ENCODE measurements at regions not wholly inside any gene's neighbourhood (a gene's known extent, or its start where the extent isn't known, plus 50 kb on each side); places are given as distances from the start of the nearest gene placed in this dataset.

- H3K79me2 ChIP-seq (ENCODE audit: control insufficient read depth, insufficient read depth, low read length) = no peaks in the 10 kb centered on the region
These were observed 167.0 kb downstream of the YTHDC2 start for GRCh38 chr5:113680534-113680933.

DNA sequence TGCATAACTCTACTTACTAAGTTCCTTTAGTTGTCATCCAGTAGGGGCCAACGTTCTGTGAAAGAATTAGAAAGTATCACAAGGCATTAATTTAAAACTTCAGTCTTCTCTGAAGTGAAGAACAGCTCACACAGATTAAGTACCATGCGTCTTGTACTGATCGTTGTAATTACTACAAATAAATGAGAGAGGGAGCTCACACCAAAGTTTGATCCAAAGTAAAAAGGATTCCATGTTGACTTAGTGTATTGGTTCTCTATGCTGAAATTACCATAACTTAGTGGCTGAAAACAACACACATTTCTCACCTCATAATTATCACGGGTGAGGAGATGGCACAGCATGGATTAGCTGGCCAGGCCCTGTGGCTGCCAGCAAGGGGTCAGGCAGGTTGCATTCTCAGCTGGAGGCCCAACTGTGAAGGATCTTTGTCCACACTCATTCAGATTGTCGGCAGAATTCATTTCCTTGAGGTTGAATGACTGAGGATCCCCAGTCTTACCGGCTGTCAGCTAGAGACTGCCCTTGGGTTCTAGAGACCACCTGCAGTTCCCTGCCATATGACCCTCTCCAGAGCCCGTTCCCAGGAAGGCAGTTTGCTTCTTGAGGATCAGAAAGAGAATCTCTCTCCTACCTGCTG lies 169.1 kb downstream of the YTHDC2 start:
- DNase-seq (ENCODE audit: extremely low read depth in 1 of 4, low spot score in 3 of 4) (no peak), FAIRE-seq (no peak), ATAC-seq (no peak)
- H3K36me3 ChIP-seq (ENCODE audit: control insufficient read depth, insufficient read depth, low read length) = no peaks in the 10 kb centered on the region
- H3K4me2 ChIP-seq (ENCODE audit: insufficient read depth, low read length) = no peak overlapping the region
- H2AFZ ChIP-seq (ENCODE audit: low read depth, low read length) = no peak overlapping the region
- WGBS (ENCODE audit: insufficient coverage, low coverage, missing lambda C conversion rate) = 0% methylated on average over 6 of the region's 7 CpGs
- ChIA-PET CTCF (ENCODE audit: low intra/inter-chr PET ratio) (no interaction called here), POLR2A (interaction anchor here (0.5 kb wide), 1 partner anchor 465 kb away, joined by 3 read pairs; no protein-coding TSS in a partner anchor)
- no peaks in the 10 kb centered on the region for H4K20me1 ChIP-seq (replicated peaks; ENCODE audit: control insufficient read depth, insufficient read depth, low read length)
- H3K27me3 ChIP-seq (ENCODE audit: control insufficient read depth in 2 of 2, insufficient read depth in 2 of 2, low read length in 2 of 2) = no peaks in the 10 kb centered on the region
- intact Hi-C loops (cut with micrococcal nuclease) (no loop called here), in situ Hi-C loops (cut with MboI) (loop anchor here (5.0 to 25.0 kb wide), 2 partner anchors 1560 to 1905 kb away; no protein-coding TSS in a partner anchor)
- H3K9me3 ChIP-seq (replicated peaks; ENCODE audit: control insufficient read depth, insufficient read depth, low read depth, low read length) = no peaks in the 10 kb centered on the region
- H3K4me1 ChIP-seq (replicated peaks in 1 of 2; ENCODE audit: control insufficient read depth in 2 of 2, insufficient read depth in 2 of 2, low read length in 2 of 2) = no peaks in the 10 kb centered on the region
- no peaks in the 10 kb centered on the region for H3K79me2 ChIP-seq (ENCODE audit: control insufficient read depth, insufficient read depth, low read length)
- no peaks in the 10 kb centered on the region for H3K9me1 ChIP-seq (ENCODE audit: control insufficient read depth, insufficient read depth, low read length)
- H3K27ac ChIP-seq (ENCODE audit: extremely low read depth, low read depth, low read length) = no peak overlapping the region
- no TSS peak for BruUV-seq (replicated peaks)
- H3K9ac ChIP-seq (ENCODE audit: insufficient read depth in 1 of 2, low read depth in 2 of 2, low read length in 2 of 2) = no peak overlapping the region
- H3K4me3 ChIP-seq = no peak overlapping the region
- TF ChIP-seq PHB (CRISPR knock-in tag; IDR thresholded peaks at IDR 0.05) (no peak), ZNF76 (CRISPR knock-in tag; IDR thresholded peaks at IDR 0.05; ENCODE audit: borderline replicate concordance) (no peak), HNRNPH1 (optimal IDR thresholded peaks at IDR 0.05; ENCODE audit: low read depth, low read length) (no peak), MYNN (IDR thresholded peaks at IDR 0.05) (no peak), MYNN (CRISPR knock-in tag; IDR thresholded peaks at IDR 0.05) (no peak), CTCF (IDR thresholded peaks at IDR 0.05 in 2 of 3, conservative IDR thresholded peaks at IDR 0.05 in 1 of 3; ENCODE audit: insufficient read depth in 2 of 3, low read depth in 1 of 3, low read length in 3 of 3) (peak in 2 of 3 experiments; percentile 10 to 20; a peak in 1 of 6 replicates), JUND (IDR thresholded peaks at IDR 0.05; ENCODE audit: borderline replicate concordance, low read depth, low read length) (no peak), JUND (tag; IDR thresholded peaks at IDR 0.05; ENCODE audit: borderline replicate concordance, low read depth, low read length) (no peak), PTBP1 (IDR thresholded peaks at IDR 0.05; ENCODE audit: low read depth, low read length) (no peak)

More at GRCh38 chr5:113680534-113680933, 167.0 kb downstream of the YTHDC2 start:
- H3K4me3 ChIP-seq = no peak overlapping the region
- no peak for TF ChIP-seq MAFF (IDR thresholded peaks at IDR 0.05; ENCODE audit: low read length)
- no peak for TF ChIP-seq POU5F1 (IDR thresholded peaks at IDR 0.05; ENCODE audit: borderline replicate concordance, low read depth, low read length, partially characterized antibody)
- no peak for TF ChIP-seq MLX (CRISPR knock-in tag; conservative IDR thresholded peaks at IDR 0.05)
- no peak for TF ChIP-seq STAT5A (IDR thresholded peaks at IDR 0.05; ENCODE audit: borderline replicate concordance, low read length)
- H3K27me3 ChIP-seq (ENCODE audit: control insufficient read depth in 2 of 2, insufficient read depth in 2 of 2, low read length in 2 of 2) = no peaks in the 10 kb centered on the region
- CTCF ChIA-PET (ENCODE audit: low intra/inter-chr PET ratio) = no interaction called here
- POLR2A ChIA-PET = interaction anchor here (0.6 kb wide), 1 partner anchor 12 kb away, joined by 4 read pairs; no protein-coding TSS in a partner anchor
- H3K9me1 ChIP-seq (ENCODE audit: control insufficient read depth, insufficient read depth, low read length) = no peaks in the 10 kb centered on the region
- no TSS peak for BruUV-seq (replicated peaks)
- H3K36me3 ChIP-seq (ENCODE audit: control insufficient read depth, insufficient read depth, low read length) = no peaks in the 10 kb centered on the region
- no peak overlapping the region for H3K4me2 ChIP-seq (ENCODE audit: insufficient read depth, low read length)
- H3K4me1 ChIP-seq (replicated peaks in 1 of 2; ENCODE audit: control insufficient read depth in 2 of 2, insufficient read depth in 2 of 2, low read length in 2 of 2) = no peaks in the 10 kb centered on the region
- no peak for DNase-seq (ENCODE audit: extremely low read depth in 1 of 4, low spot score in 3 of 4)
- H2AFZ ChIP-seq (ENCODE audit: low read depth, low read length) = no peak overlapping the region
- no peak for FAIRE-seq
- WGBS (ENCODE audit: insufficient coverage, low coverage, missing lambda C conversion rate) = 0% methylated on average over 2 of the region's 2 CpGs
- no peak overlapping the region for H3K27ac ChIP-seq (ENCODE audit: extremely low read depth, low read depth, low read length)
- no peaks in the 10 kb centered on the region for H3K9me3 ChIP-seq (replicated peaks; ENCODE audit: control insufficient read depth, insufficient read depth, low read depth, low read length)
- in situ Hi-C loops (cut with MboI) = loop anchor here (5.0 to 25.0 kb wide), 2 partner anchors 1562 to 1907 kb away; no protein-coding TSS in a partner anchor
- intact Hi-C loops (cut with micrococcal nuclease) = no loop called here
- H4K20me1 ChIP-seq (replicated peaks; ENCODE audit: control insufficient read depth, insufficient read depth, low read length) = no peaks in the 10 kb centered on the region
- no peak overlapping the region for H3K9ac ChIP-seq (ENCODE audit: insufficient read depth in 1 of 2, low read depth in 2 of 2, low read length in 2 of 2)
- no peak for ATAC-seq
